DOHH2 (cell line): ENCODE measurements at regions not wholly inside any gene's neighbourhood (a gene's known extent, or its start where the extent isn't known, plus 50 kb on each side); places are given as distances from the start of the nearest gene placed in this dataset.

Experiments used
- CTCF ChIP-seq: fragments of 200-600 bp; sonication (generic); IDR thresholded peaks from one replicate; pipeline ENCODE4 v1.5.1; 2014; ENCODE audit warnings: antibody characterized with exemption, mild to moderate bottlenecking, low read depth, low read length; ENCODE audit not compliant: poor library complexity, severe bottlenecking
- EZH2phosphoT487 ChIP-seq: fragments of 200-600 bp; sonication (generic); IDR thresholded peaks from 2 replicates; pipeline ENCODE4 v1.6.1; 2017; ENCODE audit warnings: borderline replicate concordance, mild to moderate bottlenecking, antibody characterized with exemption, low read length, moderate library complexity, mixed read lengths

GRCh38 chr4:30815685-30816084 lies 95.5 kb downstream of the PCDH7 start:
- no peak for TF ChIP-seq CTCF
- TF ChIP-seq EZH2phosphoT487: no peak
